HCT116 (cell line): ENCODE measurements at regions not wholly inside any gene's neighbourhood (a gene's known extent, or its start where the extent isn't known, plus 50 kb on each side); places are given as distances from the start of the nearest gene placed in this dataset.

Experiments used
- ATAC-seq: fragments of 200-7000 bp; cut with Tn5 transposase; 2 replicates; pipeline ENCODE4 v1.9.1; 2020; ENCODE audit warnings: mild to moderate bottlenecking, moderate library complexity
- BruUV-seq: library from RNA; stranded (reverse); fragments of 400-500 nt; replicated peaks from 2 replicates; lab custom pipeline; 2021; lab: Mats Ljungman, UMichigan
- CTCF ChIA-PET: fragments of 300-600 bp; sonication (Branson Sonifier 250); formaldehyde crosslinking; loops from one replicate; lab custom pipeline; 2021; ENCODE audit warnings: antibody characterized with exemption; lab: Charles Lee
- POLR2A ChIA-PET: fragments of 300-600, 350-600 bp; sonication (Branson Sonifier 250); formaldehyde crosslinking; loops from one replicate; lab custom pipeline; 2021; ENCODE audit warnings: antibody characterized with exemption; lab: Charles Lee
- RAD21 ChIA-PET, 2 experiments: fragments of 300-600 bp; sonication (Branson Sonifier 250); formaldehyde crosslinking; loops; one replicate each; lab custom pipeline; 2023; ENCODE audit warnings: low total read pairs in 2 of 2; ENCODE audit not compliant: uncharacterized antibody in 2 of 2, unreplicated experiment in 2 of 2, low non-redundant PET in 1 of 2; lab: Charles Lee
- DNase-seq: peaks from one replicate; pipeline ENCODE4 v3.0.0-alpha.2; 2010; ENCODE audit warnings: low read depth, low spot score
- H2AFZ ChIP-seq: fragments of 200-600 bp; shearing (Covaris generic), sonication (generic); 2 replicates; pipeline ENCODE4 v1.6.1; 2017; ENCODE audit warnings: low read depth, mixed run types, mixed read lengths, antibody characterized with exemption, low read length; ENCODE audit not compliant: poor library complexity, severe bottlenecking
- H3K27ac ChIP-seq: 2 replicates; pipeline ENCODE4 v1.5.1; 2012; ENCODE audit warnings: low read depth, low read length
- H3K27me3 ChIP-seq: fragments of 200-600 bp; sonication (generic); 2 replicates; pipeline ENCODE4 v1.6.1; 2016; ENCODE audit warnings: mixed run types, low read length, mixed read lengths; ENCODE audit not compliant: insufficient read depth
- H3K36me3 ChIP-seq, 2 experiments: fragments of 200-500 bp in 1 of 2; fragments of 200-600 bp in 1 of 2; sonication (Bioruptor generic) in 1 of 2; sonication (generic) in 1 of 2; 2 replicates each; pipeline versions ENCODE4 v1.5.1 to v1.6.1; 2014 to 2016; ENCODE audit warnings: low read length in 2 of 2, inconsistent platforms in 1 of 2, mixed read lengths in 1 of 2, mixed run types in 1 of 2; ENCODE audit not compliant: insufficient read depth in 2 of 2, control insufficient read depth in 1 of 2
- H3K4me1 ChIP-seq, 2 experiments: fragments of 200-600 bp in 1 of 2; sonication (generic) in 1 of 2; 2 replicates each; pipeline versions ENCODE4 v1.5.1 to v1.6.1; 2012 to 2017; ENCODE audit warnings: low read length in 2 of 2, inconsistent platforms in 1 of 2, mild to moderate bottlenecking in 1 of 2, mixed read lengths in 1 of 2, mixed run types in 1 of 2, moderate library complexity in 1 of 2; ENCODE audit not compliant: insufficient read depth in 2 of 2, control insufficient read depth in 1 of 2
- H3K4me2 ChIP-seq: fragments of 200-600 bp; sonication (generic); 2 replicates; pipeline ENCODE4 v1.6.1; 2017; ENCODE audit warnings: mixed run types, low read length, mixed read lengths
- H3K4me3 ChIP-seq, 2 experiments: fragments of 200-600 bp in 1 of 2; sonication (generic) in 1 of 2; replicated peaks in 1 of 2; 2 replicates each; pipeline ENCODE4 v1.5.1; 2011 to 2016; ENCODE audit warnings: low read length in 2 of 2, control low read depth in 1 of 2, low read depth in 1 of 2, mild to moderate bottlenecking in 1 of 2, mixed read lengths in 1 of 2, mixed run types in 1 of 2
- H3K79me2 ChIP-seq: fragments of 200-600 bp; sonication (generic); 2 replicates; pipeline ENCODE4 v1.6.1; 2017; ENCODE audit warnings: mild to moderate bottlenecking, mixed run types, low read length, moderate library complexity, mixed read lengths; ENCODE audit not compliant: insufficient read depth
- H3K9ac ChIP-seq: fragments of 200-600 bp; sonication (generic); 2 replicates; pipeline ENCODE4 v1.6.1; 2016; ENCODE audit warnings: low read length, mixed read lengths
- H3K9me2 ChIP-seq: fragments of 200-600 bp; sonication (generic), shearing (Covaris generic); 2 replicates; pipeline ENCODE4 v1.6.1; 2017; ENCODE audit warnings: mixed run types, mild to moderate bottlenecking, moderate library complexity; ENCODE audit not compliant: insufficient read depth
- H3K9me3 ChIP-seq, 2 experiments: fragments of 200-500 bp in 1 of 2; fragments of 200-600 bp in 1 of 2; sonication (Bioruptor generic) in 1 of 2; sonication (generic) in 1 of 2; 2 replicates each; pipeline ENCODE4 v1.6.1; 2014 to 2017; ENCODE audit warnings: low read length in 2 of 2, mixed read lengths in 2 of 2, inconsistent platforms in 1 of 2, low read depth in 1 of 2, mild to moderate bottlenecking in 1 of 2, mixed run types in 1 of 2, moderate library complexity in 1 of 2; ENCODE audit not compliant: control insufficient read depth in 1 of 2, insufficient read depth in 1 of 2
- H4K20me1 ChIP-seq: fragments of 200-600 bp; sonication (generic), shearing (Covaris generic); 2 replicates; pipeline ENCODE4 v1.6.1; 2017; ENCODE audit warnings: mixed run types, mild to moderate bottlenecking, moderate library complexity; ENCODE audit not compliant: insufficient read depth
- ATF3 ChIP-seq: IDR thresholded peaks from 2 replicates; pipeline ENCODE4 v1.6.1; 2012
- CBX3 ChIP-seq: IDR thresholded peaks from 2 replicates; pipeline ENCODE4 v1.6.1; 2012; ENCODE audit warnings: low read depth
- CEBPB ChIP-seq: IDR thresholded peaks from 2 replicates; pipeline ENCODE4 v1.6.1; 2012; ENCODE audit warnings: low read depth
- CTCF ChIP-seq, 3 experiments: fragments of 200-600 bp in 1 of 3; sonication (generic) in 1 of 3; IDR thresholded peaks in 2 of 3; conservative IDR thresholded peaks in 1 of 3; 2 replicates each; pipeline ENCODE4 v1.5.1; 2012 to 2017; ENCODE audit warnings: low read depth in 2 of 3, low read length in 2 of 3, antibody characterized with exemption in 1 of 3, borderline replicate concordance in 1 of 3, control low read depth in 1 of 3, mild to moderate bottlenecking in 1 of 3, mixed read lengths in 1 of 3, mixed run types in 1 of 3, moderate library complexity in 1 of 3; ENCODE audit not compliant: insufficient read depth in 1 of 3
- EGR1 ChIP-seq: IDR thresholded peaks from 2 replicates; pipeline ENCODE4 v1.6.1; 2012; ENCODE audit warnings: low read depth
- EZH2 ChIP-seq: fragments of 200-600 bp; sonication (generic); IDR thresholded peaks from 2 replicates; pipeline ENCODE4 v1.6.1; 2017; ENCODE audit warnings: antibody characterized with exemption, mixed run types
- EZH2phosphoT487 ChIP-seq: fragments of 200-600 bp; IDR thresholded peaks from 2 replicates; pipeline ENCODE4 v1.6.1; 2018; ENCODE audit warnings: antibody characterized with exemption, borderline replicate concordance
- JUND ChIP-seq: IDR thresholded peaks from 2 replicates; pipeline ENCODE4 v1.6.1; 2012
- MAX ChIP-seq: IDR thresholded peaks from 2 replicates; pipeline ENCODE4 v1.6.1; 2012
- POLR2A ChIP-seq: IDR thresholded peaks from 2 replicates; pipeline ENCODE4 v1.7.0; 2011; ENCODE audit warnings: borderline replicate concordance; ENCODE audit not compliant: insufficient read depth, insufficient read length; ENCODE audit errors: extremely low read depth
- POLR2AphosphoS5 ChIP-seq: IDR thresholded peaks from 2 replicates; pipeline ENCODE4 v1.6.1; 2011; ENCODE audit warnings: mild to moderate bottlenecking, low read depth, low read length, moderate library complexity
- RAD21 ChIP-seq: IDR thresholded peaks from 2 replicates; pipeline ENCODE4 v1.6.1; 2012; ENCODE audit warnings: low read depth, mild to moderate bottlenecking
- REST ChIP-seq: IDR thresholded peaks from 2 replicates; pipeline ENCODE4 v1.6.1; 2012; ENCODE audit warnings: low read depth
- SIN3A ChIP-seq: IDR thresholded peaks from 2 replicates; pipeline ENCODE4 v1.6.1; 2012; ENCODE audit warnings: low read depth
- SP1 ChIP-seq: IDR thresholded peaks from 2 replicates; pipeline ENCODE4 v1.6.1; 2012; ENCODE audit warnings: low read depth
- YY1 ChIP-seq: IDR thresholded peaks from 2 replicates; pipeline ENCODE4 v1.6.1; 2011; ENCODE audit warnings: low read length, low read depth, moderate library complexity, mild to moderate bottlenecking; ENCODE audit not compliant: insufficient replicate concordance; ENCODE audit errors: extremely low read depth
- ZBTB33 ChIP-seq: IDR thresholded peaks from 2 replicates; pipeline ENCODE4 v1.6.1; 2011; ENCODE audit warnings: mild to moderate bottlenecking, low read length, moderate library complexity; ENCODE audit not compliant: insufficient replicate concordance; ENCODE audit errors: extremely low read depth
- ZFX ChIP-seq: fragments of 450-650 bp; IDR thresholded peaks from 2 replicates; pipeline ENCODE4 v1.6.1; 2017
- ZNF274 ChIP-seq: fragments of 200-500 bp; sonication (Bioruptor generic); IDR thresholded peaks from 2 replicates; pipeline ENCODE4 v1.6.1; 2014; ENCODE audit warnings: mild to moderate bottlenecking, low read depth, low read length, inconsistent platforms
- intact Hi-C: fragments of 100-400 bp; cut with micrococcal nuclease; formaldehyde crosslinking; loops from 2 replicates; pipeline ENCODE4 v1.10.0; 2022

- Histone ChIP-seq H3K9me2 (no peaks in the 10 kb centered on the region), H3K27ac (no peak overlapping the region), H3K9ac (no peak overlapping the region), H4K20me1 (no peaks in the 10 kb centered on the region), H3K4me3 (no peak overlapping the region), H3K4me1 (no peaks in the 10 kb centered on the region), H3K4me2 (no peak overlapping the region), H2AFZ (no peak overlapping the region), H3K9me3 (no peaks in the 10 kb centered on the region), H3K79me2 (no peaks in the 10 kb centered on the region), H3K27me3 (peaks cover 33% of the 10 kb centered on the region), H3K36me3 (no peaks in the 10 kb centered on the region)
- TF ChIP-seq YY1 (no peak), POLR2A (no peak), CEBPB (no peak), RAD21 (no peak), CBX3 (no peak), JUND (no peak), REST (no peak), MAX (no peak), CTCF (IDR thresholded peaks at IDR 0.05 in 2 of 3, conservative IDR thresholded peaks at IDR 0.05 in 1 of 3; ENCODE audit: borderline replicate concordance in 1 of 3, insufficient read depth in 1 of 3, low read depth in 2 of 3, low read length in 2 of 3) (no peak), EZH2phosphoT487 (no peak), SIN3A (no peak), ZNF274 (no peak), POLR2AphosphoS5 (no peak), SP1 (no peak), EGR1 (no peak), EZH2 (no peak), ATF3 (no peak), ZBTB33 (no peak), ZFX (no peak)
- no TSS peak for BruUV-seq
- DNase-seq (no peak), ATAC-seq (no peak)
- ChIA-PET POLR2A (no interaction called here), RAD21 (no interaction called here), CTCF (interaction anchor here (1.1 kb wide), 1 partner anchor 47 kb away, joined by 4 read pairs; no protein-coding TSS in a partner anchor)
- intact Hi-C loops, result no loop called here
Observed at GRCh38 chr10:25828475-25828874, 105.6 kb upstream of the MYO3A start.
